ENCODE measurements at regions not wholly inside any gene's neighbourhood (a gene's known extent, or its start where the extent isn't known, plus 50 kb on each side); places are given as distances from the start of the nearest gene placed in this dataset.
"Not testable (repeated sequence)": the region's sequence is repeated elsewhere in the genome, so short reads cannot be mapped to it uniquely, and the experiment has no call there.

DNA sequence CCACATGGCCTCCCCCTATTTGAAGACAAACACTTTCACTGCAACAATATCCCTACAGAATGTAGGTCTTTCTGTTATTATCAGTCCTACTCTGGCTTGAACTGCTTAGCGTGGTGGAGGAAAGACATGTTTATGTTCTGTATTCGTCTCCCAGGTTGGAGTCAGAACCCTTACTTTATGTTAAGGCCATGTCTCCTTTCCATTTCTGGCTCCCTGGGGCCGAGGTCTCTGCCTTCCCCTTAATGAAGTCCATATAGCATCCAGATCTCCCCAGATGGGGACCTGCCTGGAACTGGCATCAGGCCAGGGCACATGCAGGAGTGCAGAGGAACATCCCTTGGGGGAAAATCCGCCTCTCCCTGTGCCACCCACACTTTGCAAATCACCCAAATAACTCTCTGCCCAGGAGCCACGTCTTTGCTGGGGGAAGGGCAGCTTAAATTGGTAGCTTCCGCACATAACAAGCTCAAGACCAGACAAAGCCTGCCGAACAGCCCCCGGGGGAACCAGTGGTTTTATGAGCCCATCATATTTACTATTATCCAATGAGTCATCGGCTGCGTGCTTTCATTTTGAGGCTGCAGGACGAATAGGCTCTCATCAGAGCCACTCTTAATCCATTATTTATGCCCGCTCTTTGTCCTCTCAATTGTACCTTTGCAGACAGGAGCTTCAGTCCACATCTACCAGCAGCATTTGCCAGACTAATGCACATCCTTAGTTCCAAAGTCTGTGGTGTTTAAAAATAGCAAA lies 237.0 kb downstream of the UACA start:
- no peak for DNase-seq (ENCODE audit: low read depth in 3 of 3, low spot score in 1 of 3)

DNA sequence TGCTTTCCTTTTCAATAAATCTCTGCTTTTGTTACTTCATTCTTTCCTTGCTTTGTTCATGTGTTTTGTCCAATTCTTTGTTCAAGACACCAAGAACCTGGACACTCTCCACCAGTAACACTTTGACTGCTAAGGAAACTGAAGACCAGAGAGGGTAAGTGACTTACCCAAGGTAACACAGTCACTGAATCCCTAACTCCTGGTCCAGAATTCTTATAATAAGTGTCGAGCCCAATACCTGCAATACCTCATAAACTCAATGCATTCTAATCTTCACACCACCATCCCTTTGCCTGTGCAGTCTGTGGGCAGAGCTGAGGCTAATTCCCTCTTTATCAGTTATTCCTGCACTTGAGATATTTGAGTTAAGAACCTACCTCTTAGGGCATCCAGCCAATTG lies 237.8 kb downstream of the UACA start:
- no peak for DNase-seq (ENCODE audit: low read depth in 3 of 3, low spot score in 1 of 3)

DNA sequence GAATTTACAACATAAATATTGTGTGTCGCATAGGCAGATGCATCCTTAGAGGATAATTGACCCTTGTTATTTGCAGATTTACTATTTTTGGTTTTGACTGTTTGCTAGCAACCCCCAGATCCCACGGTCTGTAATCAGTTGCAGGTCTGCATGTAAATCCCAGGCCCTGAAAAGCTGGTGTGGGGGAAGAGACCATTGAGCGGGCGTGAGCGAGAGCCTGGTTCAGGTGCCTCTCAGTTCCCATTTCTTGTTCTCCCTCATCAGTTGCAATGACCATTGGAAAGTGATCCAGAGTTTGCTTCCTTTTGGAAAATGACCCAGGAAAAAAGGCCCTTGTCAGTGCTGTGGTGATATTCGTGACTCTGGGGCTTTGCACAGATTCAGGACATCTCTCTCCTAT lies 238.9 kb downstream of the UACA start:
- DNase-seq (ENCODE audit: low read depth in 3 of 3, low spot score in 1 of 3) = no peak

DNA sequence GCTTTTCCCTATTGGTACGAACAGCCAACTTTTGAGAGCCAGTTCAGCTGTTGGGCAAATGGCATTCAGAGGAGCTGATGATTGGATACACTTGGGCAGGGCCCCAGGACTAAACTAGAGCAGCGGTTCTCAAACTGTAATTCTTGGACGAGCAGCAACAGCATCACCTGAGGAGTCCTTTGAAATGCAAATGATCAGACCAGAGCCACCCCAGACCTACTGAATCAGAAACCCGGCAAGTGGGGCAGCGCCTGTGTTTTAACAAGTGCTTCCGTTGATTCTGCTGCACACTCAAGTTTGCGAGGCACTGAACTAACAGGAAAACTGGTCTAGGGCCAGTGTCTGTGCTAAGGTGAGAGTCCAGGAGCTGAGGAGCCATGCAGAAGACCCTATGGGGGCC lies 239.7 kb downstream of the UACA start:
- DNase-seq (ENCODE audit: low read depth in 3 of 3, low spot score in 1 of 3) = no peak

DNA sequence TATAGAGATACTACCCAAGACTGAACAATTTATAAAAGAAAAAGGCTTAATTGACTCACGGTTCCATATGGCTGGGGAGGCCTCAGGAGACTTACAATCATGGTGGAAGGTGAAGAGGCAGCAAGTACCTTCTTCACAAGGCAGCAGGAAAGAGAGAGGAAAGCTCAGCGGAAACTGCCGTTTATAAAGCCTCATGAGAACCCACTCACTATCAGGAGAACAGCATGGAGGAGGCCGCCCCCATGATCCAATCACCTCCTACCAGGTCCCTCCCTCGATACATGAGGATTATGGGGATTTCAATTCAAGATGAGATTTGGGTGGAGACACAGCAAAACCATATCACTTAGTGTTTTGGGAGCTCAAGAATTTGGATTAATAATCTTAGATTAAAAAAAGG lies 240.2 kb downstream of the UACA start:
- DNase-seq (ENCODE audit: low read depth in 3 of 3, low spot score in 1 of 3) = no peak

DNA sequence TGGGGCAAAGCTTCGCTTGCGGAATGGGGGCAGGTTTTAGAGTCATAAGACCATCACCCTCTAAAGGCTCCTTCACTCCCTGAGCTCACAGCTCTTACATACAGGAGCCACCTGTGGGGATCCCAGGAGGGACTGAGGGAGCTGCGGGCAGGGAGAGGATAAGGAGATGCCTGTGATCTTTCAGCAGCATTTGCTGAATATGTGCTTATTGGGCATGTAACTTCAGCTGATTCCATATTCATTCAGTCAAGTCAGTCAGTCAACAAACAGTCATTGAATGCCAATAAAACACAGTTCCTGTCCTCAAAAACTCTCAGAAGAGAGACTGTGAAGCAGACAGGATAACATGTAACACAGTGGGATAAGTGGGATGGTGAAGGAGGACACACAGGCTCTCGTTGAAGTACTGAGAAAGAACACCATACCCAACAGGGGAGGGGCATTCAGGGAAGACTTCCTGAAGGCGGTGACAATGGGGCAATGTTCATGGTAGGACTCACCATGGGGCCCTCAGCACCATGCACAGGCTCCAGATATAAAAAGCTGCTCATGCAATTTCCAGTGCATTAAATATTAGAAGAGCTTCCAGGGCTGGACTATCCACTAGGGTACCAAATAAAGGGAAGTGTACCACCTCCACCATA lies 240.9 kb downstream of the UACA start:
- DNase-seq (ENCODE audit: low read depth in 3 of 3, low spot score in 1 of 3) = no peak

DNA sequence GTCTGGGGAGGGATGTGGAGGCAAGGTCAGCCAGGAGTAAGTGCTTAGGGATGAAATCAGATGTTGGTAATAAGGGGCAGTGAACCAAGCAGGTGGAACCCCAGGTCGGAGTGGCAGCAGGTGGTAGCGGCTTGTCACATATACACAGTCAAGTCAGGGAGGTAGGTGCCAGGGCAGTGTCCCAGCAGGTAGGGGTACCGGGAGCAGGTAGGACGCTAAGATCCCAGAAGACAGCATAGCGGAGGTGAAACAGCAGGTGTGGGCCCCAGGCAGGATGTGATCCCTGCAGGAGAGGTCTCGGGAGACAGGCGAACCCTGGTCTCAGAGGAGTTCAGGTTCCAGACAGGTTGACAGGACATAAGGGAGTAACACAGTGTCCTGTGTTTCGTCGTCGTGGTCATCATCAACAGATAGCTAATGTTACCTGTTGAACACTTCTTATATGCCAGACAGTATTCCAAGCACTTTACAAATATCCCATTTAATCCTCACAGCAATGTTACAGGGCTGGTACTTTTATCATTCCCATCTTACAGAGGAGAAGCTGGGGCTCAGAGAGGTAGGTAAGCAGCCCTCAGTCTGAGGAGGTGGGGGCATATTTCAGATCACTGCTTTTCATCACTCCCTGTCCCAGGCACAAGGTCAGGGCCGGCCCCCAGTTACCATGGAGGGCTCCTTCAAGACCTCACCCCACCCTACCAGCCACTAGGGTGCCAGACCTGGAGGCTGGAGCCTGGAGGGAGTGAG lies 241.6 kb downstream of the UACA start:
- DNase-seq (ENCODE audit: low read depth in 3 of 3, low spot score in 1 of 3) = no peak

DNA sequence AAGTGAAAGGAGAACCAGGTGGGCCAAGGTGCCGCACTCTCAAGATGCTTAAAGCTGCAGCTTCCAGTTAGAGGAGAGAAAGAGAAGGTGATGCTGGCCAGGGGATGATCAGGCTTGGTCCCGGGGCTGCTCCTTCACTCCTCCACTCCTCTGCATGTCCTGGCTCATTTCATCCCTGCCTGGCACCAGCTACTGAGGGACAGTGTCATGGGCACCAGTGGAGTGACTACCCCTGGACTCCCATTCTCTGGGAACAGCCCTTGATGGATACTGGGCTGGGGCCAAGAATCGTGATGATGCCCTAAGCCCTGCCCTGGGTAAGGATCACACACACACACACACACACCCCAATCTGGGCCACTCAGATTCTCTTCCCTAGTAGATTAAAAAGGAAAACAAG lies 243.7 kb downstream of the UACA start:
- no peak for DNase-seq (ENCODE audit: low read depth in 3 of 3, low spot score in 1 of 3)

DNA sequence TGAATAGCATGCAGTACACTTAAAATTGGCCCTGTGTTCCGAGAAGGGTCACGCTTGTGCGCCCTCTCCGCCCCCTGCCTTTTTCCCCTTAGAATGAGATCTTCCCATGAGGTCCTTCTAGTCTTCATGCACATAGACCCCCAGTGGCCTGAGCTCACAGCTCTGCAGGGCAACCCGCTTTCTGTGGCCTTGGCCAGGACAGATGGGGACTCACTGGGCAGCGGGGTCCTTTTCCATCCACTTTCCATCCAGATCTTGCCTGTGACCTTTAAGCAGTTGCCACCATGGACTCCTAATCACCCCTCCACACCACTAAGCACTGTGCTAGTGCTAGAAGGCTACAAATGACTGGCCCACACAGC lies 244.4 kb downstream of the UACA start:
- DNase-seq (ENCODE audit: low read depth in 3 of 3, low spot score in 1 of 3) = no peak

DNA sequence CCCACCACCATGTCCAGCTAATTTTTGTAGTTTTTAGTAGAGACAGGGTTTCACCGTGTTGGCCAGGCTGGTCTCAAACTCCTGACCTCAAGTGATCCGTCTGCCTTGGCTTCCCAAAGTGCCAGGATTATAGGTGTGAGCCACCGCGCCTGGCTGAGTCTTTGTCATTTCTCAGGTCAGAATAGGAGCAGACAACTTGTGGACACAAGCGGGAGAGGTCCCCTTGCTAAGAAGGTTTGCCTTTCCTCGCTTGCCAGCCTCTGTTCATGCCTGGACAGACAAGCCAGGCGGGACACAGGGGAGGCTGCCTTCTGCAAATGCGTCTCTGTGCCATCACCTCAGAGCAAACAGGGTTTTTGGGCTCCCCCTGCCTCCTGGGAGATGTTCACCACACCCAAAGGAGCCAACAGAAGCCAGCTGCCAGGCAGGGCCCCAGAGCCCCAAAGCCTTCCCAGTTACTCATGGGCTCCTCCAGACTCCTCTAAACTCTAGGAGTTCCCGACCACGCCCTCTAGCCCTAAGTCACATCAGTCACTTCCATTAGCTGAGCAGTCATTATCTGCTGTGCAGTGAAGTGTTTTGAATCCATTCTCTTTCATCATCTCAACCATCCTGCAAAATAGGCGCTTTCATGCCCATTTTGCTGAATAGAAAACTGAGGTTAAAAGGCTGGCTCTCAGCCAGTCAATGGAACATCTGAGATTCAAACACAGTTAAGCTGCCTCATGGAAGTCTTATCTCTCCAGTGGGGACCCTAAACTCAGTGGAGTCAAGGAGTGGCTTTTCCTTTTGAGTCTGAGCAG lies 245.0 kb downstream of the UACA start:
- no peak for DNase-seq (ENCODE audit: low read depth in 3 of 3, low spot score in 1 of 3)

DNA sequence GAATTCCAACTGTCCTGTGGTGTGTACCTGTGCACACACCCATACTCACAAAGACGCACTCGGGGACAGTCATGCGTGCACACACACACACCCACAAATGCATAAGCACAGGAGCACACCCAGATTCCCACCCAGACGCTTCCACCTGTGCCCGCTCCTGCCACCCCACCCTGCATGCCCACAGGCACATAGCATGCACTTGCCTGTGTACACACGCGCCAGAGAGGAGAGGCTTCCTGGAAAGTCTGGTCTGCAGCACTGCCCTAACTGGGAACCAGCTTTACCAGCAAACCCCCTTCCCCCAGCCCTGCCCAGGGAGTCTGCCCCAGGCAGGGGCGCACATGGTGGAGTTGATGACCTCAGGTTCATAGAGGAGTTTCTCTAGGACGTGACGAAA lies 246.2 kb downstream of the UACA start:
- DNase-seq (ENCODE audit: low read depth in 3 of 3, low spot score in 1 of 3) = no peak

DNA sequence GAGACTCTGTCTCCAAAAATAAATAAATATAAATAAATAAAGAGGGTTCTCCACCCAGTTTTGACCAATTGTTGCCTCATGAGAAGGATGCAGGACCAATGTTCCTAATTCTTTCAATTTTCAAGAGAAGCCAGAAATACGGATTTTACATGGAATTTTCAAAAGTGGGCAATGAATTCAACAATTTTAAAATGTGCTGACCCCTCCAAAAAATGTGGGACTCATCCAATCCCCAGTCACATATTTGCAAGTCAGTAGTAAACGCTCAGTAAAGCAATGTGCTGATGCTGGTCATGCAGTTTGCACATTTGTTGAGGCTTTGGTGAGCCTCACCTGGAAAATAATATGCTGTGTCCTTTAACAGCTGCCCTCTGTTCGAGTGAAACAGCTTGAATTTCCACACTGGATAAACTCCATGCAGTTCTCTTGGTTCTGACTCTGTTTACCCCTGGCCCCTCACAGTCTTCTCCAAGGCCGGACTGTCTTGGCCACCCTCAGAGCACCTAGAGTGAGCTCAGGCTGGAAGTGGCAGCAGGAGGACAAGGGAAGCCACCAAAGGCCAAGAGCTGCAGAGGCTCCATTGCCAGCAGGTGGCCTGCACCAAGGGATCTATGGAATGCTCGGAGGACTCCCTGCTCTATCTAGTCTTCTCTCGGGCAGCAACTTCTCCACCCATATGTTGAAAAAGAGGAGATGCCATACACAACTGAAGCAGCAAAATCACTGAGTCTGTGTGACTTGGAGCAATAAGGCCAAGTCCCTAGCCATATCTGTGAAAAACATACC lies 246.8 kb downstream of the UACA start:
- no peak for DNase-seq (ENCODE audit: low read depth in 3 of 3, low spot score in 1 of 3)

DNA sequence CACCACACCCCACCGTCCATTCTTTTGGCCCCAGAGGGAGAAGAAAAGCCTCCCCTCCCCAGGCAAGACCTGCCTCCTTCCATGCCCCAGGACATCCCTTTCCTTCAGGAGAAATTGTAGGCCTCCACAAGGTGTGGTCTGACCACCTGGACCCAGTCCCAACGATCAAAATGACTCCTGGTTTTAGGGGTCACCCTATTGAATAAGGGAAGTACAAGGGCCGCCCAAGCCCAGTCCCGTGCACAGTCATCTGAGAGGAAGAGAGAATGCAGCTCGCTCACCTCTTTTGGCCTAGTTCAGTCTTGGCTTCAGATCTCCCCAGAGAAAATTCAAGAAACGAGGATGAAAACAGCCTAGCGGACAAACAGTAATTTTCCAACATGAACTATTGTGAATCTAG lies 249.1 kb downstream of the UACA start:
- DNase-seq (ENCODE audit: low read depth in 3 of 3, low spot score in 1 of 3) = no peak

DNA sequence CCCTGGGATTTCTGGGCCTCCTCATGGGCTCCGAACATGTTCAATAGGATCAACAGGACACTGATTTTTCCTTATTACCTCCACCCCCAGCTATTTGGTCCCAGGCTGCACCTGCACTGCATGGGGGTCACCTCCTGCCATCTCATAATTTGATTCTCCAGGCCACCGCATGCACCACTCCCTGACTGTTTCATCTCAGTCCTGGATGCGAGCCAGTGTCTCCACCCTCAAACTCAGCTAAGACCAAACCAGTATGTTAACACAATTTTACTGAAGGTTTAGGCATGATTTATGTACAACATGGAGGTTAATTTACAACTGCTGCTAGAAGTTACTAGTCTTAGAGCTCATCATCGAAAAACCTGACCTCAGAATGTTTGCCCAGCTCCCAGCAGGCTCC lies 249.5 kb downstream of the UACA start:
- no peak for DNase-seq (ENCODE audit: low read depth in 3 of 3, low spot score in 1 of 3)

DNA sequence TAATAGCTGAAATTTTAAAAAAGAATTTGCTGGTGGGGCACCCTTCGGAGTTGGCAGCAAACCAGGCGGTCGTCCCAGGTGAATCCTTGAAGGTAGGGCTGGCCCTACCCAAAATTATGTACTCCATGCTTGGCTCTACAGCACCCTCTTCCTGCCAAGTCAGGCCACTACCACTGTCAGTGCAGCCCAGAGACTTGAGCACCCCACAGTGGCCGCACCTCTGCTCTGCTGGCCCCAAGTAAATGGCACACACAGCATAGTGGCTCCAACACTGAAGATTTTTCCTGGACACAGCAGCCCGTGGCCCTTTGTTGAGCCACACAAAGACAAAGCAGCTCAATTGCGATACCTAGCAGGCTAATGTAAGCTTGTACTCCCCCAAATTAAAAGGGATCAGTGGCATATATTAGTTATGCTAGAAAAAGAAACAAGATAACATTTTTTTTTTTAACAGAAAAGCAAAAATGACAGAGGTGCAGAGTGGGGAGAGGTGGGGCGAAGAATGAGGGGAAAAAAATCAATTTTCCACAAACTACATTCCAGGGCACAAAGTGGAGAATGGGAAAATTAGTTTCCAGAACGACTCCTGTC lies 250.5 kb downstream of the UACA start:
- no peak for DNase-seq (ENCODE audit: low read depth in 3 of 3, low spot score in 1 of 3)

DNA sequence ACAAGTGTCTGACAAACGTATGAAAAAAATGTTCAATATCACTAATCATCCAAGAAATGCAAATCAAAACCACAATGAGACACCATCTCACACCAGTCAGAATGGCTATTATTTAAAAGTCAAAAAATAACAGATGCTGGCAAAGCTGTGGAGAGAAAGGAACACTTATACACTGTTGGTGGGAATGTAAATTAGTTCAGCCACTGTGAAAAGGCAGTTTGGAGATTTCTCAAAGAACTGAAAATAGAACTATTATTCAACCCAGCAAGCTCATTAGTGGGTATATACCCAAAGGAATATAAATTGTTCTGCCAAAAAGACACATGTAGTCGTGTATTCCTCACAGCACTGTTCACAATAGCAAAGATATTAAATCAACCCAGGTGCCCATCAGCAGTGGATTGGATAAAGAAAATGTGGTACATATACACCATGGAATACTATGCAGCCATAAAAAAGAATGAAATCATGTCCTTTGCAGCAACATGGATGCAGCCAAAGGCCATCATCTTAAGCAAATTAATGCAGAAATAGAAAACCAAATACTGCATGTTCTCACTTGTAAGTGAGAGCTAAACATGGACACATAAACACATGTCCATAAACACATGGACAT lies 251.3 kb downstream of the UACA start:
- not testable (repeated sequence) for DNase-seq (ENCODE audit: low read depth in 3 of 3, low spot score in 1 of 3)

DNA sequence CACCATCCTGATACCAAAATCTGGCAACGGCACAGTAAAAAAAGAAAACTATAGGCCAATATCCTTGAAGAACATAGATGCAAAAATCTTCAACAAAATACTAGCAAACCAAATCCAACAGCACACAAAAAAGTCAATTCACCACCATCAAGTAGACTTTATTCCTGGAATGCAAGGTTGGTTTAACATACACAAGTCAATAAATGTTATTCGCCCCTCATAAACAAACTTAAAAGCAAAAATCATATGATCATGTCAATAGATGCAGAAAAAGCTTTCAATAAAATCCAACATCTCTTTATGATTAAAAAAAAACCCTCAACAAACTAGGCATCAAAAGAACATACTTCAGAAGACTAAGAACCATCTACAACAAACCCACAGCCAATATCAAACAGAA lies 252.9 kb downstream of the UACA start:
- DNase-seq (ENCODE audit: low read depth in 3 of 3, low spot score in 1 of 3) = no peak

DNA sequence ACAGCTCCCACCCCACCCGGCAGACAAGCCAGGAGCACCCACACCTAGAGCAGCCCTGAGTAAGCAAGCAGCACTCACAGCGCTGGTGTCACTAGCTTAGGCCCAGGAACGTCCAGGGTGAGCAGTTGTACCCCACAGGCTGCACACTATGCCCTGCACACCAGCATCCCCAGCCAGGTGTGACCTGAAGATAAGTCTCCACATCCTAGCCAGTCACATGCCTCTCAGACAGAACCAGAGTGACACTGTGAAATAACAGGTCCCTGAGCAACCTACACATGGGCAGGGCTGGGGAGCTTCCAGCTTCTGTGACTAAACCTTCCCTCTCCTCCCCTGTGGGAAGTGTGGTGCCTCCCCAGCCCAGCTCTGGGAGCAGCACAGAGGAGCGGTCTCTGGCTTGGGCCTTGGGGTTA lies 253.6 kb downstream of the UACA start:
- DNase-seq (ENCODE audit: low read depth in 3 of 3, low spot score in 1 of 3) = no peak

DNA sequence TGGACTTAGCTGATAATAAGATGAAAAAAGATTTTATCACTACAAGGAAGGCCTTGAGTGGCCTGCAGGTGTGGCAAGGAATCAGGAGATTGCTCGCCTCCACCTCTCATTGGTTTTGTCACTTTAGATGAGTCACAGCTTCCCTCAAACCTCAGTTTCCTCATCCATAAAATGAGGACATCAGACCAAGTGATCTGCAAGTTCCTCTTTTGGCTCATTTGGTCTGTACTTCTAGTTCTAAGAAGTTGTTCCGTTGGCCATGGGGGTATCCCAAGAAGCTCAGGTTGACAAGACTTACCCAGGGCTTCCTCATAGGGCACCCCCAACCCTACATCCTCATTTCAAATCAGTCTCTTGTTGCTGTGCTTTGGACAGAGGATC lies 254.1 kb downstream of the UACA start:
- DNase-seq (ENCODE audit: low read depth in 3 of 3, low spot score in 1 of 3) = no peak
